HG03108 (cell line): ENCODE measurements at regions not wholly inside any gene's neighbourhood (a gene's known extent, or its start where the extent isn't known, plus 50 kb on each side); places are given as distances from the start of the nearest gene placed in this dataset.
"Not testable (repeated sequence)": the region's sequence is repeated elsewhere in the genome, so short reads cannot be mapped to it uniquely, and the experiment has no call there.

Experiments used
- ATAC-seq: cut with Tn5 transposase; IDR thresholded peaks from one replicate; pipeline ENCODE4 v1.9.1; 2021; ENCODE audit warnings: moderate library complexity; ENCODE audit not compliant: unreplicated experiment

GRCh38 chr10:60524541-60524940 is 134.9 kb upstream of the ANK3 start:
- ATAC-seq: no peak

DNA sequence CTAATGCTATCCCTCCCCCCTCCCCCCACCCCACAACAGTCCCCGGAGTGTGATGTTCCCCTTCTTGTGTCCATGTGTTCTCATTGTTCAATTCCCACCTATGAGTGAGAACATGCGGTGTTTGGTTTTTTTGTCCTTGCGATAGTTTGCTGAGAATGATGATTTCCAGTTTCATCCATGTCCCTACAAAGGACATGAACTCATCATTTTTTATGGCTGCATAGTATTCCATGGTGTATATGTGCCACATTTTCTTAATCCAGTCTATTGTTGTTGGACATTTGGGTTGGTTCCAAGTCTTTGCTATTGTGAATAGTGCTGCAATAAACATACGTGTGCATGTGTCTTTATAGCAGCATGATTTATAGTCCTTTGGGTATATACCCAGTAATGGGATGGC is 133.7 kb upstream of the ANK3 start:
- not testable (repeated sequence) for ATAC-seq

DNA sequence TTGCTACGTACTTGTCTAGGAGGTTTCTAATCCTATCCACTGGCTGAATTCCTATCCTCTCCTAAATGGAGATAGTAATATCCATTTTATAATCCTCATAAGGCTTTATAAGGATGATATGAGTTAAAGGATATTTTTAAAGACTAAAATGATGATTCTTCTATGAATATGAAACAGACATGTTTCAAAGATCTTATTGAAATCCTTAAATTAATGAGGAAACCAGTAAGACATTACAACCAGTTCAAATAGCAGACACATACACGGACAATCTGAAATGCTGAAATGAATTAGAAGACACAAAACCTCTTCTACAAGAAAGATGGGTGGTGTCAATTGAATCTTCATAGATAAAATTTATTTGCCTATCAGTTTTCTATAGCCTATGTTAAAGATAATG is 132.9 kb upstream of the ANK3 start:
- no peak for ATAC-seq

DNA sequence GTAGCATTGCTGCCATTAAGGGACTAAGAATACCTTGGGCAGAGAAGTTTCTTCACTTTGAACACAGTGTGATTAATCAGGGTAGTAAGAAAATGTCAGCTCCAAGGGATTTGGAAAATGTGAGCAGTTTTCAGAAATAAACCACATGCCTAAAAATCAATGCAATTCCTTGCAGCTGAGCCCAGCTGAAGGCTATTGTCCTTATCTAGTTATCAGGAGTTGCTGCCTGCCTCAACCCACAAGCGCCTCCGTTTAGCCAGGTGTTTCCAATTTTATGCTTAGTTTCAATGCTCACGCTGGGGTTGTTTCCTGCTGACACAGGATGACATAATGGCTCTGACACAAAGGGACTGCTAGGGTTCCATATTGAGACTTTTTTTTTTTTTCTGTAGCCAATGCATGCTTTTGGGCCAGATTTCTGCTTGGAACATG is 132.3 kb upstream of the ANK3 start:
- ATAC-seq: no peak

- ATAC-seq: no peak
Observed at GRCh38 chr10:60518745-60519144, 129.1 kb upstream of the ANK3 start.

DNA sequence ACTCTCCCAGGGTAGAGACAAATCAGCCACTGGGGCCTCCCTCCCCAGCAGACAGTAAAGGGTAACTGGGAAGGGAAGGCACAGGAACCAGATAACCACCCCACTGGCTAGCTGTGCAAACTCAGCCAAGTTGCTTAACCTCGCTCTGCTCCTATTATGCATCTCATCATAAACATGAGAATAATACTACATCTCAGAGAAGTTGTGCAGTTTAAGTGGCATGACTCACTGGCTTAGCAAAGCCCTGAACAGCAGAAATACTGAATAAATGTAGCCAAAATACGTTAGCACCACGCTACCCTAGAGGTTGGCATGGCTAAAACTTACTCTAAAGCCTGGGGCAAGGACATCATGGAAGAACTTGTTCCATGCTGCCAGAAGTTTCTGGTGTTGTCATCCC is 128.1 kb upstream of the ANK3 start:
- ATAC-seq: no peak

DNA sequence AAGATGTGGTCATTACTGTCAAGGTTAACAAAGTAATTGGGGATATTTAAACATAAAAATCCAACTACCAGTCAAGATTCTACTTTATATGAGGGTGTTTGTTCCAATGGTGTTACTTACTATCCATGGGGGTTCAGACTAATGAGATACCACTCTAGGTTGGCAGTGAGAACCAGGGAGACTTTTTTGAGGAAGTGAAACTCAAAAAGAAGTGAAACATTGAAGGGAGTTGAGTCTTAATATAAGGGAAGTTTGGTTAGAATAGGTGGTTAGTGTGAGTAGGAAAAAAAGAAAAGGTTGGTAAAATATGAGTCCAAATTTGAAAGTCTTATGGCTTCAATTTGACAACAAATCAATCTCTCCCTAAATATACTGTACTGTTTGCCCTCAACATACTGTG is 123.6 kb upstream of the ANK3 start:
- no peak for ATAC-seq

DNA sequence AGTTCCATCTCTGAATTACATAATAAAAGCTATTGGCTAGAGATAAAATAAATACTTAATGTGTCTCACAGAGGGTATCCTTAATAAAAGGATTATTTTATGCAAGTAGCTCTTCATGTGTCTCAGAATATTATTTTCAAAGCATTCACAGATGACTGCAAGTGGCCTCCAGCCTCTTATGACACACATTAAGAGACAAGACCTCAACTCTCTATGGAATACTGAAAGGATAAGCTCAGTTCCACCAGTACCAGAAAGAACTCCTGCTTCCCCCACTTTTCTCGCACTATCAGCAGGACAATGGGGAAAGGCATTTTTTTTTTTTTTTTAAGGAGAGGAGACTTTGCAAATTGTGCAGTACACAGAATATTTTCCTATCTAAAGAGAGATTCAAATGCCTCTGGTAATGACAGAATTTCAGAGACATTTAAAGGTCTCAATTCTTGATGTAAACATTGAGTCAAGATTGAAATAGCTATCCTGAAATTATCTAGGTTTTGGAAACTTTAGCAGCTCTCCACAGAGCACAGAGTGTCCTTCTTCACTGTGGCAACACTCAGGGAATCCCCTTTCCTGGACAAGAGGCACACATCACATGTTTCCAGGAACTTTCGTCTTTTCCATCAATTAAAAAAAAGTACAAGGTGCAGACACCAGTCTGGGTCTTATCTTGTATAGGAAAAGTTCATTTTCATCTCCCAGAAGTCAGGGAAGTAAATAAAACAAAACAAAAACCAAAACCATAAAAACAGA is 122.0 kb upstream of the ANK3 start:
- no peak for ATAC-seq

- ATAC-seq: no peak
Observed at GRCh38 chr10:60508831-60509230, 119.2 kb upstream of the ANK3 start.

DNA sequence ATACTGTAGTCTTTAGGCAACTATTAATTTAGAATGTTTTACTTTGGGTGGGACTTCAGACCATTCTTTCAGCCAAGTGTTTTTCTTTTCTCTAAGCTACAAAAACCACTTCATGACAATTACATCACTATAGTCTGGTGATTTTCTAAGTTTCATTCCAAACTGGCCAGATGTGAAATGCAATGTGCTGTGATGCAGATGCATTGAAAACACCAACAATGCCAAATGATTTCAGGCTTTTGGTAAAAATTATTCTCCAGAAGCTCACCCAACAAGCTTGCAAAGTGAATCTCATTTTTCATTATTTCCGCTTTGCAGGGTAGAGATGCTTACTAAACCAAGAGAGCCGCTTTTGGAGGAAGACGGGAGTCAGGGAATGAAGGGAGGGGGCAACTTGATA is 118.4 kb upstream of the ANK3 start:
- no peak for ATAC-seq

DNA sequence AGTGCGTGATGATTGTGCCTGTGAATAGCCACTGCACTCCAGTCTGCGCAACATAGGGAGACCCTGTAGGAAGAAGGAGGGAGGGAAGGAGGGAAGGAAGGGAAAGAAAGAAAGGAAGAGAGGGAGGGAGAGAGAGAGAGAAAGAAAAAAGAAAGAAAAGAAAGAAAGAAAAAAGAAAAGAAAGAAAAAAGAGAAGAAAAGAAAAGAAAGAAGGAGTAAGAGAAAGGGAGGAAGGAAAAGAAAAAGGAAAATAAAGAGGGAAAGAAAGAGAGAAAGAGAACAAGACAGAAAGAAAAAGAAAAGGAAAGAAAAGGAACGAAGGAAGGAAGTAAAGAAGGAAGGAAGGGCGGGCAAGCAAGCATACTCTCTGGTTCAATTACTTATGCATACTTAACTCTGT is 112.9 kb upstream of the ANK3 start:
- ATAC-seq: no peak

GRCh38 chr10:60498985-60499384 is 109.3 kb upstream of the ANK3 start:
- ATAC-seq: no peak

DNA sequence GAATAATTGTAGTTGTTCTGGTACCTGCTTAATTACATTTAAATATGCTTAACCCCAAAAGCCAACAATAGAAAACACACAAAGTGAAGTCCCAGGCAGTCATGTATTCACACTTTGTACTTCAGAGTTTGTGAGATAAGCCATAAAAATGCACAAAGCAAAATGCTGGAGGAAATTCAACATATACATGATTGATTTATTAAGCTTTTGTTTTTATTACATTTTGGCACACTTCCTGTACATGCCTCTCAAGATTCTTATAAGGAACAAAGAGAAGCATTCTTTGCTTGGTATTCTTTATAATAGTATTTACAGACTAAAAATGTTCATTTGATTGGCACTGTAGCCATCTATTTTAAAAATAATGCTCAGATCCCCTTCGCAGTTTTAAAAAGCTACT is 107.7 kb upstream of the ANK3 start:
- no peak for ATAC-seq

GRCh38 chr10:60496181-60496580 is 106.5 kb upstream of the ANK3 start:
- ATAC-seq: no peak

- no peak for ATAC-seq
Observed at GRCh38 chr10:60495338-60496055, 105.8 kb upstream of the ANK3 start.

DNA sequence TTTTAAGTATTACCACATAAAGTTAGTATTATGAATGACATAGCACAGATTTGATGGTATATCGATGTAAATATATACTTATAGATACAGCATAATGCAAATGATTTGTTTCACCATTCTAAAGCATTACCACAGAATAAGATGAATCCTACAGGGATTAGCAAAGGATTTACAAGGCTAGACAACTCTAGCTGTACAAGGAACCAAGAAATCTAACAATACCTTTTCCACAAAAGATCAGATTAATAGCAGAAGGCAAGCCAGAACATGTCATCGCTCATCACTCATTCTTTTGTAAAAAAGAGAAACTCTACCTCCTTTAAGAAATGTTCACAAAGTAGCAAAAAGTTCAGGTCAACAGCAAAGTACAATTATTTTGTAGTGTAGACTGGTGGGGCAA is 105.1 kb upstream of the ANK3 start:
- ATAC-seq: no peak

DNA sequence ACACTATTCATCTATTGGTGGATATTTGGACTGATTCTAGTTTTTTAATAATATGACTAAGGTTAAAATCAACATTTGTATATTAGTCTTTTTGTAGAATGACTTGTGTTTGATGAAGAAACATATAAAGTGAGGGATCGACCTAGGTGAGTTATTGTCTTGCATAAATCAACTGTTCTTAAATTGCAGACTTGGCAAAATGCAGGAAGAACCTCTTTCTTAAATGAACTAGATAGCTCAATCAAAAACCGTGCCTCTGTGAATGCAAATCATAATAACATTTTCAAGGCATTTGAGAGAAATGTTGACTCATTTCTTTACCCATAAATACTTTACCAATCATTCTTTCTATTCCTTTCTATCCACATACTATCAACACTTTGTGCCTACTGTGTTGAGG is 101.5 kb upstream of the ANK3 start:
- no peak for ATAC-seq

DNA sequence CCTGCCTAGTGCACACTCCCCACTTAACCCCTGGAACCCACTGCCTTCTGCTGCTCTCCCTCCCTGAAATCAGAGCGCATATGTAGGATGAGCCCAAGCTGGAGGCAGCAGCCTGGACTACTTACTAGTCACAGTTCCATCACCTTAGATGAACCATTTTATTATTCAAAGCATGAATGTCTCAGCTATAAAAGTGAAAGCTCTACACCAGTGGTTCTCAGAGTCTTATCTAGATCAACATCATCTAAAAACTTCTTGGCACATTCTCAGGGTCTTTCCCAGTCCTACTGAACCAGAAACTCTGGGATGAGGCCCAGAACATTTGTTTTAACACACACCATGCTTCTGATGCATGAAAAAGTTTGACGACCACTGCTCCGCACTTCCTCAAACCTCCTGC is 100.3 kb upstream of the ANK3 start:
- no peak for ATAC-seq

GRCh38 chr10:60488111-60488669 is 98.5 kb upstream of the ANK3 start:
- no peak for ATAC-seq

GRCh38 chr10:60487543-60487942 is 97.9 kb upstream of the ANK3 start:
- ATAC-seq: no peak

- no peak for ATAC-seq
Observed at GRCh38 chr10:60485025-60485424, 95.3 kb upstream of the ANK3 start.

DNA sequence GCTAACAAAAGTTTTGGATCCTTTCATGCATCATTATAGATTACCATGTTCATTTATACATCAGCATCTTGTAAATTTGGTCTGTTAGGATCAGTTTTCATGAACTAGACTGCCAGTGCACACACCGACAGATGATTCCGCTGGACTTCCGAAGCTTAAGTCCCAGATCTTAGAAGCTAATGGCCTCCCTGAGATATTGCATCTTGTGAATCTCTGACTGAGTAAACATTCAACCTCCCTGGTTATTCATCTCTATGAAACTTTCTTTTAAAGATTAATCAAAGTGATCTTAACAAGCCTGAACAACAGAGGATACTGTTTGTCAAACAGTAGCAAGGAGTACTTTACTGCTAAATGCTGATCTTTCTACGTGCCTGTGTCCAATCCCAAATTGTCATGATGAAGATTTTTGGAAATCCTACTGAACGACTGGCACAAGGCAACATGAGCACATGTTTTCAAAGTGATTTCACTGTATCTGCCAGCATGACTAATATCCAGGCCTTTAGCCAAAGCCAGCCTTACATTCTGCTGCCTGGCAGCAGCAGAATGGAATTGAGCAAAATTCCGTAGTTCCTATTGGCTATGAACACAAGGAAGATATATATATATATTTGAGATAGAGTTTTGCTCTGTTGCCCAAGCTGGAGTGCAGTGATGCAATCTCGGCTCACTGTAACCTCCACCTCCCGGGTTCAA is 91.3 kb upstream of the ANK3 start:
- no peak for ATAC-seq
